ENCODE measurements at regions not wholly inside any gene's neighbourhood (a gene's known extent, or its start where the extent isn't known, plus 50 kb on each side); places are given as distances from the start of the nearest gene placed in this dataset.
A peak's percentile ranks its signal among the peaks of the same experiment; 100 is the strongest.

DNA sequence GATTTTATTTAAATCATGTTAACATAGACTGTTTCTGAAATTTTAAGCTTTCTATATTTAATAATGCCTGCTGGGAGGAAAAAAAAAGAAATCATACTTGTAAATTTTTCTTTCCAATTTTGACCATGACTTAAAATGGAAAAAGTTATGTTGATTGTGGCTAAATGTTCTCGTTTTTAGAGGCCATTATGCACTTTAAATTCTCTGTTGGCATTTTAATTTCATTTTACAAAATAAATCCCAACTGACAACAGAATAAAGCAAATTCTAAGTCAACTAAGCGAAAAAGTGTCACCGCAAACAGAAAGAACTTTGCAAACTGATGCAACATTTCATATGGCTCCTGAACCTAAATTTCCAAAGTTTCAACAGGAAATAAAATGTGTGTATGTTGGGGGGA is 74.8 kb upstream of the G2E3 start:
- no peaks in the 10 kb centered on the region for H3K27me3 ChIP-seq (ENCODE audit: insufficient read depth, low read length)
- H3K27ac Mint-ChIP-seq, result 0 out of 7 replicates have a peak overlapping the region, but pooled peaks of 1 of the 3 experiments have one; percentile 65

More for the DNA sequence above, 74.8 kb upstream of the G2E3 start:
- Histone ChIP-seq H3K23ac (ENCODE audit: insufficient read length, low read depth, low read length) (no peak overlapping the region), H3K79me2 (ENCODE audit: insufficient read depth, low read length) (no peaks in the 10 kb centered on the region), H3K18ac (ENCODE audit: insufficient read length, low read depth, low read length) (no peak overlapping the region), H2BK5ac (ENCODE audit: insufficient read length, low read length) (no peak overlapping the region), H2BK12ac (ENCODE audit: insufficient read length, low read depth, low read length) (no peak overlapping the region), H4K91ac (ENCODE audit: insufficient read length, low read depth, low read length) (no peak overlapping the region), H3K56ac (ENCODE audit: insufficient read length, low read depth, low read length) (no peak overlapping the region), H2BK120ac (ENCODE audit: low read depth, low read length, poor library complexity, severe bottlenecking) (no peak overlapping the region), H3K9me3 (ENCODE audit: control insufficient read depth, low read depth, low read length) (no peaks in the 10 kb centered on the region), H2AK5ac (ENCODE audit: insufficient read length, low read length) (no peak overlapping the region), H4K20me1 (ENCODE audit: control insufficient read depth, insufficient read depth, insufficient read length) (no peaks in the 10 kb centered on the region), H3K4me1 (ENCODE audit: insufficient read depth, low read length) (peaks cover 4% of the 10 kb centered on the region; the same call in 1 of the 2 replicates), H4K8ac (replicated peaks; ENCODE audit: insufficient read length, low read depth, low read length) (no peak overlapping the region), H3K14ac (ENCODE audit: insufficient read depth, low read length) (no peak overlapping the region), H3T11ph (ENCODE audit: low read length) (no peak overlapping the region), H3K9ac (ENCODE audit: extremely low read depth, insufficient read length, low read length) (no peak overlapping the region), H2AFZ (ENCODE audit: low read length) (no peak overlapping the region), H3K23me2 (ENCODE audit: insufficient read length, low read depth, low read length, poor library complexity, severe bottlenecking) (no peaks in the 10 kb centered on the region), H4K5ac (ENCODE audit: insufficient read length, low read depth, low read length) (no peak overlapping the region), H3K79me1 (ENCODE audit: insufficient read depth, low read depth, low read length, poor library complexity, severe bottlenecking) (no peaks in the 10 kb centered on the region), H3K4ac (ENCODE audit: low read depth, low read length) (no peak overlapping the region), H2BK15ac (ENCODE audit: low read depth, low read length) (no peak overlapping the region), H3K27ac (ENCODE audit: insufficient read length, low read depth, low read length) (no peak overlapping the region), H3K4me2 (ENCODE audit: insufficient read depth, insufficient read length, low read length) (no peak overlapping the region), H2BK20ac (ENCODE audit: low read depth, low read length, poor library complexity, severe bottlenecking) (no peak overlapping the region)
- TF ChIP-seq, protein P1, sequence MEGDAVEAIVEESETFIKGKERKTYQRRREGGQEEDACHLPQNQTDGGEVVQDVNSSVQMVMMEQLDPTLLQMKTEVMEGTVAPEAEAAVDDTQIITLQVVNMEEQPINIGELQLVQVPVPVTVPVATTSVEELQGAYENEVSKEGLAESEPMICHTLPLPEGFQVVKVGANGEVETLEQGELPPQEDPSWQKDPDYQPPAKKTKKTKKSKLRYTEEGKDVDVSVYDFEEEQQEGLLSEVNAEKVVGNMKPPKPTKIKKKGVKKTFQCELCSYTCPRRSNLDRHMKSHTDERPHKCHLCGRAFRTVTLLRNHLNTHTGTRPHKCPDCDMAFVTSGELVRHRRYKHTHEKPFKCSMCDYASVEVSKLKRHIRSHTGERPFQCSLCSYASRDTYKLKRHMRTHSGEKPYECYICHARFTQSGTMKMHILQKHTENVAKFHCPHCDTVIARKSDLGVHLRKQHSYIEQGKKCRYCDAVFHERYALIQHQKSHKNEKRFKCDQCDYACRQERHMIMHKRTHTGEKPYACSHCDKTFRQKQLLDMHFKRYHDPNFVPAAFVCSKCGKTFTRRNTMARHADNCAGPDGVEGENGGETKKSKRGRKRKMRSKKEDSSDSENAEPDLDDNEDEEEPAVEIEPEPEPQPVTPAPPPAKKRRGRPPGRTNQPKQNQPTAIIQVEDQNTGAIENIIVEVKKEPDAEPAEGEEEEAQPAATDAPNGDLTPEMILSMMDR (conservative IDR thresholded peaks at IDR 0.05), result no peak
- peaks cover 20 to 21% of the 10 kb centered on the region in 2 experiments for H3K9me3 Mint-ChIP-seq
- H3K4me1 Mint-ChIP-seq, result peaks cover 22 to 29% of the 10 kb centered on the region in 2 experiments
- WGBS (ENCODE audit: extremely low coverage, insufficient read length, low lambda C conversion rate), result no CpG with 5 or more reads among the region's 3 CpGs
- no peak overlapping the region for H3K4me3 Mint-ChIP-seq
- DNase-seq, result no peak
- H3K27me3 Mint-ChIP-seq (ENCODE audit: low read depth), result no peaks in the 10 kb centered on the region
- H3K36me3 Mint-ChIP-seq (ENCODE audit: insufficient read depth in 1 of 3, low read depth in 3 of 3), result peaks cover 8 to 15% (median 13%) of the 10 kb centered on the region in 3 experiments

All from H9 (cell line).